HAP-1 (cell line): ENCODE measurements at regions not wholly inside any gene's neighbourhood (a gene's known extent, or its start where the extent isn't known, plus 50 kb on each side); places are given as distances from the start of the nearest gene placed in this dataset.

ENCODE experiments used
- DNase-seq, 2 experiments: peaks; one replicate each; pipeline ENCODE4 v3.0.0-alpha.2; 2016 to 2020; ENCODE audit warnings: low spot score in 2 of 2
- H3K27me3 ChIP-seq: fragments of 250-450 bp; sonication (Bioruptor Pico); 2 replicates; pipeline ENCODE4 v1.5.1; 2020; ENCODE audit warnings: low read depth, mild to moderate bottlenecking, moderate library complexity
- H3K36me3 ChIP-seq: fragments of 250-450 bp; sonication (Bioruptor Pico); replicated peaks from 2 replicates; pipeline ENCODE4 v1.5.1; 2020; ENCODE audit warnings: mild to moderate bottlenecking
- H3K4me1 ChIP-seq: fragments of 250-450 bp; sonication (Bioruptor Pico); 2 replicates; pipeline ENCODE4 v1.5.1; 2020; ENCODE audit warnings: mild to moderate bottlenecking
- H3K4me3 ChIP-seq: fragments of 250-450 bp; sonication (Bioruptor Pico); 2 replicates; pipeline ENCODE4 v1.5.1; 2020; ENCODE audit warnings: mild to moderate bottlenecking, moderate library complexity
- H3K9me3 ChIP-seq: fragments of 250-450 bp; sonication (Bioruptor Pico); 2 replicates; pipeline ENCODE4 v1.5.1; 2020; ENCODE audit warnings: mild to moderate bottlenecking, moderate library complexity
- in situ Hi-C: fragments of 300-500 bp; cut with MboI; formaldehyde crosslinking; loops from 3 replicates; pipeline ENCODE4 v1.14.3; 2020; ENCODE audit warnings: low sequenced_read_pairs, inconsistent platforms, mixed read lengths

DNA sequence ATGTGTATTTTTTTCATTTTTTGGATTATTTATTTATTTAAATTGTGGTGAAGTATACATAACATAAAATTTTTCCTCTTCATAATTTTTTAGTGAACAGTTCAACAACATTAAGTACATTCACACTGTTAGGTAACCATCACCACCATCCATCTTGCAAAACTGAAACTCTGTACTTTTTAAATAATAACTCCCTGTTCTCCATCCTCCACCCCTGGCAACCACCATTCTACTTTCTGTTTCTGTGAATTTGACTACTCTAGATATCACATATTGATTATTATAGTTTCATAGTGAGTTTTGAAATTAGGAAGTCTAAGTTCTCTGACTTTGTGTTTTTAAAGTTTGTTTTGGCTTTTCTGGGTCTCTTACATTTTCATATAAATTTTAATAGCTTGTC lies 89.3 kb upstream of the STX18 start:
- no peak for DNase-seq

DNA sequence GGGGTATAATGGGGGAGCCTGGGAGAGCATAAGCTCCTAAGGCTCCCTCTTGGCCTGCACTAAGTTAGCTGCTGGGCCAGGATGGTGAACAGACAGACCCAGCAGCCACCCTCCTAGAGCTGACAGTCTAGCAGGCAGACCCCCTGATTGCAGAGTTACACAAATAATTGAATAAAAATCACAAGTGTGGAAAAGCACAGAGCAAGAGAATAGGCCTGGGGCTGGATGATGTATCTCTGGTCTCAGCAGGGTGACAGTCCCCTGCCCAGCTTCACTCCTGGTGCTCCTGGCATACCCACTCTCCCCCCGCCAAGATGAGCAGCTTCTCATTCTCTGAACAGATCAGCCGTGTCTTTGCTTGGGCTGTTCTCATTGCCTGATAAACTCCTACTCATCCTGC lies 86.1 kb upstream of the STX18 start:
- Histone ChIP-seq H3K27me3 (no peaks in the 10 kb centered on the region), H3K36me3 (no peaks in the 10 kb centered on the region), H3K4me3 (no peak overlapping the region), H3K9me3 (no peaks in the 10 kb centered on the region), H3K4me1 (no peaks in the 10 kb centered on the region)
- DNase-seq: no peak
- in situ Hi-C loops: no loop called here

More for the DNA sequence above, 89.3 kb upstream of the STX18 start:
- in situ Hi-C loops: no loop called here
- no peaks in the 10 kb centered on the region for H3K9me3 ChIP-seq
- H3K27me3 ChIP-seq: no peaks in the 10 kb centered on the region
- H3K36me3 ChIP-seq: no peaks in the 10 kb centered on the region
- H3K4me3 ChIP-seq: no peak overlapping the region
- H3K4me1 ChIP-seq: no peaks in the 10 kb centered on the region

DNA sequence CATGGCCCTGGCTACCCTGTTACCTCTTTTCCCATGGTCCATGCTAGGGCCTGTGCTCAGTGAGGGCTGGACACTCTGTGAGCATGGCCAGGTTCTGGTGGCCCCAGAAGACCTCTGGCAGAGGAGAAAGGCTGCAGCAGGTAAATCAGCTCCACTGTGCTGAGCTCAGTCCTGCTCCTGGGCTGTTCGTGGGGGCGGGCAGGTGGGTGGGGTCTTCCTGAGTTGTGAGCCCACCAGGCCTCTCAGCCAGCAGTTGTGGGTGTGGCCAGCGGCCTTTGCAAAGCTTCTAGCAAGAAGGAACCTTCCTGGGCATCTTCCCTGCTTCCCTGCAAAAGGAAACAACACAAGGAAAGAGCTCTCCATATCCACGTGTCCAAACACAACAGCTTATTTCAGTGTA lies 85.3 kb upstream of the STX18 start:
- Histone ChIP-seq H3K4me1 (no peaks in the 10 kb centered on the region), H3K9me3 (no peaks in the 10 kb centered on the region), H3K36me3 (no peaks in the 10 kb centered on the region), H3K4me3 (no peak overlapping the region), H3K27me3 (no peaks in the 10 kb centered on the region)
- in situ Hi-C loops: no loop called here
- no peak for DNase-seq

DNA sequence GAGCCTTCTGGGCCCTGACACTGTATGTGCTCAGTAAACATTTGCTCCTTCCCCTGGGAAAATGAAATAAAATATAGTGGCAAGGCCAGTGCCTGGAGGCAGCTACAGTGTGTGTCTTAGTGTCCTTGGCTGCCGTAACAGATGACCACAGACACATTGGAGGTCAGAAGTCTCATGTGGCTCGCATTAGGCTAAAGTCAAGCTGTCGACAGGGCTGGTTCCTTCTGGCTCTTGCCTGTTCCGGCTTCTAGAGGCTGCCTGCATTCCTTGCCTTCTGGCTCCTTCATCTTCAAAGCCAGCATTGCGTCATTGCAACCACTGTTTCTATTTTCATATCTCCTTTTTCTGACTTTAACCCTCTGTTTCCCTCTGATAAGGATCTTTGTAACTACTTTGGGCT lies 83.6 kb upstream of the STX18 start:
- no peak for DNase-seq

DNA sequence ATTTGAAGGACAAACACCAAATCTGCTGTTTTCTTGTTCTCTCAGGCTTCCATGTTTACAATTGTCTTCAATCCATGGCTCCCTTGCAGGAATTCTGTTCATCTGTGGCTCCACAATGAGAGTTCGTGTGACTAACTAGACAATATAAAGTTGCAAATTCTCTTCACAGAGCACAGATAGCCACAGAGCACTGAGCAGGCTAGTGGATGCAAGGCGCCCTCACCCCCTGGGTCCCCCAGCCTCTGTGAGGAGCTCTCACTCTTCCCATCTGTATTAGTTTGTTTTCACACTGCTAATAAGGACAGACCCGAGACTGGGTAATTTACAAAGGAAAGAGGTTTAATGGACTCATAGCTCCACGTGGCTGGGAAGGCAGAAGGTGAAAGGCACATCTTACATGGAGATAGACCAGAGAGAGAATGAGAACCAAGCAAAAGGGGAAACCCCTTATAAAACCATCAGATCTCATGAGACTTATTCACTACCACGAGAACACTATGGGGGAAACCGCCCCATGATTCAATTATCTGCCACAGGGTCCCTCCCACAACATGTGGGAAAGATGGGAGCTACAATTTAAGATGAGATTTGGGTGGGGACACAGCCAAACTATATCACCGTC lies 82.5 kb upstream of the STX18 start:
- no peaks in the 10 kb centered on the region for H3K36me3 ChIP-seq
- in situ Hi-C loops: no loop called here
- H3K4me1 ChIP-seq: no peaks in the 10 kb centered on the region
- H3K4me3 ChIP-seq: no peak overlapping the region
- H3K9me3 ChIP-seq: no peaks in the 10 kb centered on the region
- no peak for DNase-seq
- no peaks in the 10 kb centered on the region for H3K27me3 ChIP-seq

More for the DNA sequence above, 83.6 kb upstream of the STX18 start:
- no peaks in the 10 kb centered on the region for H3K27me3 ChIP-seq
- no peaks in the 10 kb centered on the region for H3K9me3 ChIP-seq
- in situ Hi-C loops: no loop called here
- no peak overlapping the region for H3K4me3 ChIP-seq
- H3K4me1 ChIP-seq: no peaks in the 10 kb centered on the region
- H3K36me3 ChIP-seq: no peaks in the 10 kb centered on the region

DNA sequence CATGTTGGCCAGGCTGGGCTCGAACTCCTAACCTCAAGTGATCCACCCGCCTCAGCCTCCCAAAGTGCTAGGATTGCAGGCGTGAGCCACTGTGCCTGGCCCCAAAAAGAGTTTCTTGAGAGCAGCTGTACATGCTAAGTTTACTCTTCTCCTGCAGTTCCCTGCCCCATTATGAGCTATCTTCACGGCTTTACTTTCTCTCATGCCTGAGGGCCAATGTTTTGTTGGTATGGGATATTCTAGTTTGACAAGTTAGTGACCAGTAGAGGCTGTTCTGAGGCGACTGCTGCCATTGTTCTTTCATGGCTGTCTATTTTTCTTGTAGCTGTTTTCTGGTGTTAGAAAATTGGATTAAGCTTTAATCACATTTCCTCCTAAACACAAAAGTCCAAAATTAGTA lies 78.0 kb upstream of the STX18 start:
- Histone ChIP-seq H3K9me3 (no peaks in the 10 kb centered on the region), H3K4me1 (no peaks in the 10 kb centered on the region), H3K4me3 (no peak overlapping the region), H3K27me3 (no peaks in the 10 kb centered on the region), H3K36me3 (no peaks in the 10 kb centered on the region)
- in situ Hi-C loops: no loop called here
- DNase-seq: no peak

DNA sequence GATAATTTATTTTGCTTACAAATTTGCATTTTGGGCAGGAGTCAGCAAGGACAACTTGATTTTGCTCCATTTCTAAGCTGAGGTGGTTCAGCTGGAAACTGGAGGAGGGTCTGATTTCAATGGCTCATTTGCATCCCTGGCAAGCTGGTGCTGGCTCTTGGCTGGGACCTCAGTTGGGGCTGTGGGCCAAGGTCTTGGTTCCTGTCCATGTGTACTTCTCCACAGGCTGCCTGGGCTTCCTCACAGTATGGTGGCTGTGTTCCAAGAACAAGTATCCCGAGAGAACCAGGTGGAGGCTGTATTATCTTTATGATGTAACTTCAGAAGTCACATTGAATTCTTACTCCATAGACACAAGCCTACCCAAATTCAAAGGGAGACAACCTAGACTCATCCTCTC lies 77.0 kb upstream of the STX18 start:
- Histone ChIP-seq H3K4me1 (no peaks in the 10 kb centered on the region), H3K4me3 (no peak overlapping the region), H3K36me3 (no peaks in the 10 kb centered on the region), H3K9me3 (no peaks in the 10 kb centered on the region), H3K27me3 (no peaks in the 10 kb centered on the region)
- DNase-seq: no peak
- in situ Hi-C loops: no loop called here

DNA sequence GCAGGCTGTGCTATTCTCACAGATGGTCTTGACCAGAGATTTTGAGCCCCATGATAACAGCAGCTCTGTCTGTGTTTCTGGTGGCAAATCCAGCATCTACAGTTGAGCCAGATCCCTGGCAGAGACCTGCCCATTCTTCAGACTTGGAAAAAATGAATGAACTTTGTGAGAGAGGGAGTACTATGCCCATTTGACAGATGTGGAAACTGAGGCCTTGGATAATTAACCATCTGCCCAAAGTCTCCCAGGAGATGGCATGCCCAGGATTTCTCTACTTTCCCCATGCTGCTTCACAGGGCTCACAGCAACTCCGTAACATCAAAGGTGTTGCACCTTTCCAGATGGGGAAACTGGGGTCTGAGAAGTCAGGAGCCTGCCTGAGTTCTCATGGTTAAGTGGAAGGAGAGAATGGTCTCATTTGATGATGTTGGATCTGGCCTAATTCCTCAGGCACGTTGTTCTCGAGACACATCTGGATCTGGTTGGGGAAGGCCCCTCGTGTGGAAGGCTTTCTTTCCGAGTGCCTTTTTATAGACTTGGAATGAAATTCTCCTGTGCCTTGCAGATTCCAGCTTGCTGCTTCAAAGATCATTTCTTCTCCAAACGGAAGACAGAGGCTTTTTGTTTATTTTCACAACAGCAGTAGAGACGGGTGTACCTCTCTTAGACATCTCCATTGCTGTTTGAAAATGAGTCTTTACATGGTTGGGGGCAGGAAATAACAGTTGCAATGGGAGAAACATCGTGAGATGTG lies 73.3 kb upstream of the STX18 start:
- in situ Hi-C loops: no loop called here
- H3K9me3 ChIP-seq: no peaks in the 10 kb centered on the region
- H3K4me1 ChIP-seq: no peaks in the 10 kb centered on the region
- H3K27me3 ChIP-seq: no peaks in the 10 kb centered on the region
- no peak for DNase-seq
- H3K4me3 ChIP-seq: no peak overlapping the region
- no peaks in the 10 kb centered on the region for H3K36me3 ChIP-seq

DNA sequence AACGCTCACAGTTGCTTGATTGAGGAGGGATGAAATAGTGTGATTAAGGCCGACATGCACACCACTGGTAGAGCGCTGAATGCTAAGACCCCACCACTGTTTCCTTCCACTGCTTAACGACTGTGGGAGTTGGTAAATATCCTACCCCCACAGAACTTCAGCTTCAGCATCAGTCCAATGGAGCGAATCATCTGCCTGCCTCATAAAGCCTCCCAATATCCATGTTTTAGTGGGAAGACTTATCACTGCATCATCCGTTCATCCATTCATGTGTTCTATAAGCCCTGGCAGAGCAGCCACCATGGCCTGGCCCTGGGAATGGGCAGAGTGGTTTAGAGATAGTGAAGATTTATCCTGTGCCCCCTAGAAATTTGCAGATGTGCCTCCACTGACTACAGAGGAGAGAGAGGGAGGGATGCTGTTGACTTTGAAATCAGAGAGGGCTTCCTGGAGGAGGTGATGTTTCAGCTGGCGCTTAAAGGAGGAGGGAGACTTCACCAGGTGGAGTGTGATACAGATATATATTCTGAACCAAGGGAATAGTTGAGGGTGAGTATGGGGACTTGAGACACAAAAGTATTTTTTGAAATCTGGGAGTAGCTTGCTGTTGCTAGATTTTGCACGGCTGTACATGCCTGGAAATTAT lies 71.9 kb upstream of the STX18 start:
- Histone ChIP-seq H3K27me3 (no peaks in the 10 kb centered on the region), H3K9me3 (no peaks in the 10 kb centered on the region), H3K4me3 (no peak overlapping the region), H3K4me1 (no peaks in the 10 kb centered on the region), H3K36me3 (no peaks in the 10 kb centered on the region)
- no peak for DNase-seq
- in situ Hi-C loops: no loop called here

DNA sequence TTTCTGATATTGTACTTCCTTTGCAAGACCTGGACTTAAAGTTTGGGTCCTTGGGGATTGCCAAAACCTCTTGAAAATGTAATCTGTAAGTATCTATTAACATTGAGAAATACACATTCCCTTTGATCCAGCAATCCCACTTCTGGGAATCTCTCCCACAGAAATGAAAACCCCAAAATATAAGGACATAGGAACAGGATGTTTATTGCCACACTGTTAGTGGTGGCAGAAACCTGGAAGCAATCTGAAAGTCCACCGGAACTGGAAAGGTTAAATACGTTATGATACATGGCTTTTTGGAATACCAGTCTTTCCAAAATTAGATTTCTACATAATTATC lies 71.2 kb upstream of the STX18 start:
- H3K27me3 ChIP-seq: no peaks in the 10 kb centered on the region

DNA sequence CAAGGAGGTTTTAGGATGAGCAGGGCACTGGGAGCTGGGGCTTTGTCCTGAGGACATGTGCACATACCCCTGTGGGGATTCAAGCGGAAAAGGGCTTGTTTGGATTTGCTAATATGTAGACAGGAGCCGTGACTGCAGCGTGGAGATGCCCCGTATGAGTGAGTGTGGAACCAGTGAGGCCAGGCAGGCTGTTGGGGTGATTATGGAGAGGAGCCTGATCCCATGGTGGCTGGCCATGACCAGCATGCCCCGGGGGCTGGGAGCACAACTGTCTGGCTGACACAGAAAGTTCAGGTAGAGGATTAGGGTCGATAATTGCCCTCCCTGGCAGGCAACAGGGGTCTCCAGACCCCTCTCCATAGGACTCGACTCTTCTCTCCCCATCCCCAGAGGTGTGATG lies 68.8 kb upstream of the STX18 start:
- H3K27me3 ChIP-seq: no peaks in the 10 kb centered on the region

More for the DNA sequence above, 71.2 kb upstream of the STX18 start:
- H3K4me1 ChIP-seq: no peaks in the 10 kb centered on the region
- no peak for DNase-seq
- no peaks in the 10 kb centered on the region for H3K36me3 ChIP-seq
- H3K9me3 ChIP-seq: no peaks in the 10 kb centered on the region
- in situ Hi-C loops: no loop called here
- no peak overlapping the region for H3K4me3 ChIP-seq

DNA sequence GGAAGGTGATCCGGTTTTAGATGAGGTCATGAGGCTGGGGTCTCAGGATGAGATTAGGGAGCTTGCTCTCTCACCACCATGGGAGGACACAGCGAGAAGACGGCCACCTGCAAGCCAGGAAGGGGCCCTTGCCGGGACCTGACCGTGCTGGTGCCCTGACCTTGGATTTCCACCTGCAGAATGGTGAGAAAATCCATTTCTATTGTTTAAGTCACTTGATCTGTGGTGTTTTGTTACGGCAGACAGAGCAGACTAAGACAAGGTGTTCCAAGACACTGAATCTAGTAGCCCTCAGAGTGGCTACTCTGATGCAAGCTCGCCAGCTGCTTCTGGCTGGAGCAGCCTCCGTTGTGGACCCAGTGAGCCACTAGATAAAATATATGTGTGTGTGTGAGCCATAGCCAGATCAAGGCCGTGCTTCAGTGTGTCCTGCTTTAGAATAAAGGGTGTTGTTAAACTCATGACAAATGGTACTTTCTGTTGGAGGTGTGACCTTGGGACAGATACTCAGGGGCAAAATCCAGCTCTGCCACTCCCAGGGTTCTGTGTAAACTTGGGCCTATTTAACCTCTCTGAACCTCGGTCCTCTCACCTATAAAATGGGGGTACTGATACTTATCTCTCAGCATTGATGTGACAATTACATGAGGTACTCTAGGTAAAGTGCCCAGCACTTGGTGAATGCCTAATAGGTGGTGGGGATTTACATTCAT lies 67.9 kb upstream of the STX18 start:
- in situ Hi-C loops: no loop called here
- DNase-seq: no peak
- H3K27me3 ChIP-seq: no peaks in the 10 kb centered on the region

More for the DNA sequence above, 68.8 kb upstream of the STX18 start:
- in situ Hi-C loops: no loop called here
- Histone ChIP-seq H3K9me3 (no peaks in the 10 kb centered on the region), H3K4me1 (no peaks in the 10 kb centered on the region), H3K36me3 (no peaks in the 10 kb centered on the region), H3K4me3 (no peak overlapping the region)
- no peak for DNase-seq

DNA sequence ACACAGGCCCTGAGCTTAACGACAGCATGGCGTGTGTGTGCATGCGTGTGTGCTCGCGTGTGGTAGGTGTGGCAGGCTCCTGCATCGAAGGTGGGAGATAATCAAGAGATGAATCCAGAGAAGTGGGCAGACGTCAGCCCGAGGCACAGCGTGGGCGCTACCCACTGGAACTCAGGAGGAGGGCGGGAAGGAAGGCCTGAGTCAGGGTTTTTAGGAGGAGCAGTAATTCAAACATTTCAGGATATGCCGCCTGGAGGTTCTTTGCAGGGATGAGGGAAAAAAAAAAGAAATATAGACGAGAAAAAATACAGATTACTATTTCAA lies 66.3 kb upstream of the STX18 start:
- peaks cover 15% of the 10 kb centered on the region for H3K4me1 ChIP-seq
- no peaks in the 10 kb centered on the region for H3K9me3 ChIP-seq
- no peak overlapping the region for H3K4me3 ChIP-seq
- in situ Hi-C loops: no loop called here
- no peak for DNase-seq
- no peaks in the 10 kb centered on the region for H3K36me3 ChIP-seq
- H3K27me3 ChIP-seq: no peaks in the 10 kb centered on the region

More for the DNA sequence above, 67.9 kb upstream of the STX18 start:
- no peaks in the 10 kb centered on the region for H3K36me3 ChIP-seq
- peaks cover 4% of the 10 kb centered on the region for H3K4me1 ChIP-seq
- H3K9me3 ChIP-seq: no peaks in the 10 kb centered on the region
- no peak overlapping the region for H3K4me3 ChIP-seq
